Kidney epithelial cell (primary cell): ENCODE measurements at regions not wholly inside any gene's neighbourhood (a gene's known extent, or its start where the extent isn't known, plus 50 kb on each side); places are given as distances from the start of the nearest gene placed in this dataset.

Experiments
- DNase-seq: peaks from one replicate; pipeline ENCODE4 v3.0.0-alpha.2; 2010; ENCODE audit warnings: low read depth
- H3K27me3 ChIP-seq: 2 replicates; pipeline ENCODE4 v1.6.0; 2011; ENCODE audit warnings: low read length; ENCODE audit not compliant: control insufficient read depth, insufficient read depth
- H3K36me3 ChIP-seq: 2 replicates; pipeline ENCODE4 v1.5.1; 2011; ENCODE audit warnings: low read length; ENCODE audit not compliant: control insufficient read depth, insufficient read depth
- H3K4me3 ChIP-seq: 2 replicates; pipeline ENCODE4 v1.5.1; 2011; ENCODE audit warnings: low read depth, mild to moderate bottlenecking, control low read depth, low read length
- TF ChIP-seq, protein P1 (sequence below): IDR thresholded peaks from 2 replicates; pipeline ENCODE4 v1.5.1; 2011; ENCODE audit warnings: mild to moderate bottlenecking, moderate library complexity, low read length, control low read depth, inconsistent platforms; ENCODE audit not compliant: insufficient read depth, poor library complexity, severe bottlenecking

DNA sequence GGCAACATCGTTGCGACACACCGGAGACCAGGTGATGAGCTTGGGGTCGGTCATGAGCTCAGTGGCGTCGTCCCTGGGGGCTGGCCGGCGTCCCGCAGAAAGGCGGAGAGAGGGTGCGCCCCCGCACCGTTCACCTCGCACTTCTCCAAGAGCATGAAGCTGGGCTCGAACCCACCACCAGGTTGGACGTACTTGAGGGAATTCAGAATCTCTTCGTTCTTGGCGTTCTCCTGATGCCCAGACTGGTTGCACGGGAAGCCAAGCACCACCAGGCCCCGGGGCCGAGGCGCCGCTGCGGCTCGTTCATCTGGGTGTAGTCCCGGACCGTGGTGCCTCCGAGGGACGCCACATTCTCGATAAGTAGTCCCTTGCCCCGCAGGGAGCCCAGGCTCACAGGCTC, 176.6 kb upstream of the ADAMTS5 start:
- Histone ChIP-seq H3K27me3 (no peaks in the 10 kb centered on the region), H3K36me3 (no peaks in the 10 kb centered on the region), H3K4me3 (no peak overlapping the region)
- TF ChIP-seq, protein P1, sequence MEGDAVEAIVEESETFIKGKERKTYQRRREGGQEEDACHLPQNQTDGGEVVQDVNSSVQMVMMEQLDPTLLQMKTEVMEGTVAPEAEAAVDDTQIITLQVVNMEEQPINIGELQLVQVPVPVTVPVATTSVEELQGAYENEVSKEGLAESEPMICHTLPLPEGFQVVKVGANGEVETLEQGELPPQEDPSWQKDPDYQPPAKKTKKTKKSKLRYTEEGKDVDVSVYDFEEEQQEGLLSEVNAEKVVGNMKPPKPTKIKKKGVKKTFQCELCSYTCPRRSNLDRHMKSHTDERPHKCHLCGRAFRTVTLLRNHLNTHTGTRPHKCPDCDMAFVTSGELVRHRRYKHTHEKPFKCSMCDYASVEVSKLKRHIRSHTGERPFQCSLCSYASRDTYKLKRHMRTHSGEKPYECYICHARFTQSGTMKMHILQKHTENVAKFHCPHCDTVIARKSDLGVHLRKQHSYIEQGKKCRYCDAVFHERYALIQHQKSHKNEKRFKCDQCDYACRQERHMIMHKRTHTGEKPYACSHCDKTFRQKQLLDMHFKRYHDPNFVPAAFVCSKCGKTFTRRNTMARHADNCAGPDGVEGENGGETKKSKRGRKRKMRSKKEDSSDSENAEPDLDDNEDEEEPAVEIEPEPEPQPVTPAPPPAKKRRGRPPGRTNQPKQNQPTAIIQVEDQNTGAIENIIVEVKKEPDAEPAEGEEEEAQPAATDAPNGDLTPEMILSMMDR, result no peak
- DNase-seq, result no peak

DNA sequence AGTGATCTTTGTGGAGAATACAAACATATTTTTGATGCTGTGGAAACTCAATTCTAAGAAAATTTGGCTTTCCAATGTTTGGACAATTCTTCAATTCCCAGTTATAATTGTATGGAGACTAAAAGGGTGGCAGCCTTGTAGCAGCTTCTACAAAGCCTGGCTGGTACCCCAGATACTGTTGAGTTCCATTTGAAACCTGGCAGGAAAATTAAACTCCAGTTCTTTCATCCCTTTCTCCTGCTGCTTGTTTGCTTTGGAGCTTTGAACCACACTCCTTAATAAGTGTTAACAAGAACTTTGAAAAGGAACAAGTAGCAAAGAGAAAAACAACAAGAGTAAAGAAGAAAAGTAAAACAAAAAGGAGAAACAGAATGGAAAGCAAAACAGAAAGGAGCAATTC, 172.6 kb upstream of the ADAMTS5 start:
- TF ChIP-seq, protein P1, result no peak
- no peak for DNase-seq
- no peaks in the 10 kb centered on the region for H3K36me3 ChIP-seq
- H3K27me3 ChIP-seq, result no peaks in the 10 kb centered on the region
- no peak overlapping the region for H3K4me3 ChIP-seq

DNA sequence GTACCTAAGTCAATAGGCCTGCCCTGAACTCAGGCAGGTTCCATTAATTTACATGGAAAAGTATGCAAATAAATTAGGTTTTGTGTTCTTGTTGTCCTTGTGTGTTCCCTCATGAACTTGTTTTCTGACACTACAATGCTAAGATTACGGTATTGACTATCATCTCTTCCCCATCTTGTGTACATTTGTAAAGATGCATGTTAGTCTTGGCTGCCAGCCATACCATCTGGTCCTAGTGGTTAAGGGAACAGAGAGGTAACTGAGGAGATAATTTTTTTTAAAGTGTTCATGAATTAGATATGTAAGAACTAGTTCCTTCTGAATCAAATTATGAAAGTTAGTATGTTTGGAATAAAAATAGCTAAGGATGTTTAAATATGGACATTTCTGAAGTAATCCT, 167.6 kb upstream of the ADAMTS5 start:
- no peak for DNase-seq
- TF ChIP-seq, protein P1, result no peak
- H3K27me3 ChIP-seq, result no peaks in the 10 kb centered on the region
- H3K36me3 ChIP-seq, result no peaks in the 10 kb centered on the region
- no peak overlapping the region for H3K4me3 ChIP-seq

DNA sequence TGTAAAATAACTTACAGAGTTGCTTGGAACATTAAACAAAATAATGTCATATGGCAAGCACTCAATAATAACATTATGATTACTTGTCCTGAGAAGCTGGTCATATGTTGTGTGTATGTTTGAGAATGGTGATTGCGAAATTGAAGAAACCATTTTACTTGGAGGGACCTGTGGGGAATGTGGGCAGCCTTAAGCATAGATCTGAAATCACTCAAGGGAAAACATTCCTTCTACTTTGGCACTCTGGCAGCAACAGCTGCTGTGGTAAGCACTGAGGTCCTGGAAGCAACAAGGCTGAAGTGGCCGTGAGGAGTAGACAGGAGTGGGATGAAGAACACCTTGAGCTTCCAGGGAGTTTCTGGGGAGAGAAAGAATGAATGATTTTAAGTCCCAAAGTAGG, 165.4 kb upstream of the ADAMTS5 start:
- H3K4me3 ChIP-seq, result no peak overlapping the region
- TF ChIP-seq, protein P1, result no peak
- H3K36me3 ChIP-seq, result no peaks in the 10 kb centered on the region
- peak; percentile 50 for DNase-seq
- H3K27me3 ChIP-seq, result no peaks in the 10 kb centered on the region

DNA sequence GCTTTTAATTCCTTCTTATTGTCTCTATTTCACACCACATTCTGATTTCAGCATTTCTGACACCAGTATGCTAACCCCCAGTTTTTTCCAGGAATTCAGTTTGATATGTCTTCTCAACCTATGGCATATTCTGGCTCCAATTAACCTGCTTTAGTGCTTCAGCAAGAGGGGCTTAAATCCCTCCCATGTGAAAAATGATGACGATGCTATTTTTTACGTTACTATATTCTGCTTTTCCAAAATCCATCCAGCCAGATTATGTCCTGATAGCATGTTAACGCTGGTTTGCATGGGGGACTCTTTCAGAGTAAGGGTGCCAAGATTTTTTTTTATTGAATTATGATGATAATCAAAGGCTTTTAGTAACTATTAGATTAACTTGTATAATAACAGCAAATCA, 163.3 kb upstream of the ADAMTS5 start:
- Histone ChIP-seq H3K36me3 (no peaks in the 10 kb centered on the region), H3K27me3 (no peaks in the 10 kb centered on the region), H3K4me3 (no peak overlapping the region)
- TF ChIP-seq, protein P1, result no peak
- no peak for DNase-seq

DNA sequence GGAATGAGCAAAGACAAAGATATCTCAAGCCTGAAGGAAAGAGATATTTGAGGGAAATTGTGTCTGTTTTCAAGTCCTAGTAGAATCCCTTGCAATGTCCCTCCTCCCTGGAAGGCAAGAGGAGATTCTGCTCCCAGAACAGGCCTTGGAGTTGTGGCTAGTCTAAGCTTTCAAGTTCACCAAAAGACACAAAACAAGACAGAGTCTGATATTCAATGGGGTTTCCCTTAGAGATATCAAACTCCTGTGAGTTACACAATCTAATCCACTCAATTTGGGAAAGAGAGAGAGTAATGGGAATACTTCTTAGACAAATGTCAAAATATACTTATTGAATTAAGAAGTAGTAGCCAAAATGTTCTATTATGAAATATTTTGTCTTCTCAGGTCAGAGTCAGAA, 162.8 kb upstream of the ADAMTS5 start:
- DNase-seq, result no peak
- H3K27me3 ChIP-seq, result no peaks in the 10 kb centered on the region
- TF ChIP-seq, protein P1, result no peak
- no peak overlapping the region for H3K4me3 ChIP-seq
- H3K36me3 ChIP-seq, result no peaks in the 10 kb centered on the region
